Endothelial cell of umbilical vein (primary cell): ENCODE measurements at regions not wholly inside any gene's neighbourhood (a gene's known extent, or its start where the extent isn't known, plus 50 kb on each side); places are given as distances from the start of the nearest gene placed in this dataset.

ENCODE experiments used
- CTCF ChIP-seq, 2 donors: IDR thresholded peaks; 1 replicate in 1 of 2; 2 replicates in 1 of 2; pipeline ENCODE4 v1.5.1; 2011; ENCODE audit warnings: low read length in 2 of 2, mild to moderate bottlenecking in 2 of 2, moderate library complexity in 2 of 2, control low read depth in 1 of 2, inconsistent platforms in 1 of 2, low read depth in 1 of 2; ENCODE audit not compliant: insufficient read depth in 1 of 2; ENCODE audit errors: extremely low read depth in 1 of 2
- POLR2A ChIP-seq: IDR thresholded peaks from 2 replicates; pipeline ENCODE4 v1.6.1; 2012; ENCODE audit warnings: low read depth, mild to moderate bottlenecking, control low read depth, low read length

DNA sequence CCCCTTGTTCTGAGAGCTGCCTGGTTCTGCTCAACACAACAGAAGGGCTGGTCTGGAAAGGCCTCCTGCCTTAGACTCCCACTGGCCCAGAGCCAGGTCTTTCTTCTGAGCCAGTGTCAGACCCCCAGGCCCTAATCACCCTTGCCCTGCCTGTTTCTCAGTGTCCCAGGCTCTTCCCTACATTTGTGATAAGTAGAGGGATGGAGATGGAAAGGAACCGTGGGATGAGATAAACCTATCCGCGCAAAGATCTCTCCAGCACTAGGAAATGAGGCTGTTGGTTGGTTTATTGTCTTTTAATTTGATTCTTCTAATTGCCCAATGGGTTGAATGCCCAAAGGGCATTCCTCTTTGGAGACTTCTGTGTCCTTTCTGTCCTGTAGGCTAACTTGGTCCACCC, 470.0 kb downstream of the TSHZ3 start:
- TF ChIP-seq CTCF (IDR thresholded peaks at IDR 0.05; ENCODE audit: extremely low read depth in 1 of 2, insufficient read depth in 1 of 2, low read depth in 1 of 2, low read length in 2 of 2) (no peak), POLR2A (no peak)
